ENCODE measurements at regions not wholly inside any gene's neighbourhood (a gene's known extent, or its start where the extent isn't known, plus 50 kb on each side); places are given as distances from the start of the nearest gene placed in this dataset.

DNA sequence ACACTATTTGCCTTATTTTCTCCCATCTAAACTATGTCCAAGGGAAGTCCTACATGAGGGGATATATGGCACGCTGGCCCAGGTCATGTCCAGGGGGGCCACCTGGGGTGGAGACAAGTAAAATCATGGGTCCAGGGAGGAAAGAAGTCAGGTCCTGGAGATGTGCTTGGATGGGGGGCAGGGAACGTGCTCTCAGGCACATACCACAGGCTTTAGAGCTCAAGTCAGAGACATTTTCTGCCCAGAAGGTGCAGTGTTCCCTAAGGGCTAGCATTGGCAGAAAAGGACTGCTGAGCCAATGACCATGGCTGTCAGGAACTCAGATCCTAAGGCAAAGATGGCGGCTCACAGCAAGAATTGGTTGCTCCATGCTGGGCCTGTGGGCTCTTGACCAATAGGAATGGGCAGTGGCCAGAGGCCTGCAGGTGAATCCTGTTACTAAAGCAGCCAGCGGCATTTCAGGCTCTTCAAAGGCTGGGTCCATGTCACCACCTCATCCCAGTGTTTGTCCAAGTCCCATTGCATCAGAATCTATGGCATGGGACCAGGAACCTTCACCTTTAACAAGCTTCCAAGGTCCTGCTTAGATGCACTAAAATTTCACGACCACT, 175.0 kb downstream of the RPLP1 start:
- DNase-seq (ENCODE audit: low spot score): no peak

DNA sequence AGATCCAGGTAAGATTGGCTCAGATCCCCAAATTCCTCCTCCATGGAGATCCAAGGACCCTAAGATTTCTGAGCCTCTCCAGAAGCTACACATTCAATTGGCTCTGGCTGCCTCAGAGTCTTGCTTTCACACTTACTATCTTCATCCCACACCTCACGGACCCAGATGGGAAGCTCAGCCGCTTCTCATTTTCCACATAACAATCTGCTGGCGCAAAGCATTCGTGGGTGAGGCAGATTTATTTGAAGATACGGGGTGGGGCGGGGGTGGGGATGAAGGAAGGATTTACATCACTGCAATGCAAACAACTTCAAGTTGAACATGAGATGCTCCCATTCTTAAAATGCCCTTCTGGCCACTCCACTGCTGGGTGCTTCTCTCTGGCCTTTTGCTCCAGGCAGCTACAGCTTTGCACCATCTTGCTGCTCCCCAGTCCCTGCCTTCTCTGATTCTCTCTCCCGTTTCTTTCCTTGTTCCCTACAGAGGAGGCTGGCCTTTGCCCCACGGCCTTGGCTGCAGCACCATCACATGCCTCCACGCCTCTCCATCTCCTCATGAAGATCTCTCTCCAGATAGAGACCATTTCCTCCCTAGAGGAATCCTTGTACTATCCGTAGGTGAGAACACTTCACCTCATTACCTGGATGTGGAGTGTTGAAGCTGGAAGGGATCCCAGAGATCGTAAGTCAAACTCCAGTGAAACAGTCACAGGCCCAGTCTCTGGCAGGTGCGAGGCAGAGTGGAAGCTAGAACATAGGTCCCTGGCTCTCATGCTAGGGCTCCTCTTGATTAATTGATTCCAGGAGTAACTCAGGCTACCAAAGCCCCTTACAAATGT, 175.9 kb downstream of the RPLP1 start:
- no peak for DNase-seq (ENCODE audit: low spot score)

DNA sequence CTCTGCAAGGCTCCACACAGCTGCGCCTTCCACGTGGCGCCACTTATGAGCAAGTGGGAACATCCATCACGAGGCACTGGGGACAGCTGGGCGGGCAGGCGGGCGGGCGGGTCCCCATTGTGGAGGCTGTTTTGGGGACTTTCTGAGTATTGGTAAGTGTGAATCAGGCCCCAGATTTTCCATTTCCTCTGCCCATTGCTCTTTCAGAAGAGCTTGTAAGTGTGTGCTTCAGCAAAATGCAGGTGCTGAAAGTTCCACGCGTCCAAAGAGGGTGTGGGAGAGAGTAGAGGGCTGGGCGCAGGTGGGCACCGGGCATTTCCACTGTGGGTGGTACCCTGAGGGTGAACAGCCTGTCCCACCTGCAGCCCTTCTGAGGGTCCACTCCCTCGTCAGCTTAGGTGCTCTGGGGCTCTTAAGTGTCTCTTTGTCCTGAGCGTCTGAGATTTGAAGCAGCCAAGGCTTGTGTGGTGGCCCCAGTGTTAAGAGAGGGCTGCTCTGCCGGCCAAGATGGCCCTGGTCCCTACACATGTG, 177.1 kb downstream of the RPLP1 start:
- DNase-seq (ENCODE audit: low spot score): no peak

DNA sequence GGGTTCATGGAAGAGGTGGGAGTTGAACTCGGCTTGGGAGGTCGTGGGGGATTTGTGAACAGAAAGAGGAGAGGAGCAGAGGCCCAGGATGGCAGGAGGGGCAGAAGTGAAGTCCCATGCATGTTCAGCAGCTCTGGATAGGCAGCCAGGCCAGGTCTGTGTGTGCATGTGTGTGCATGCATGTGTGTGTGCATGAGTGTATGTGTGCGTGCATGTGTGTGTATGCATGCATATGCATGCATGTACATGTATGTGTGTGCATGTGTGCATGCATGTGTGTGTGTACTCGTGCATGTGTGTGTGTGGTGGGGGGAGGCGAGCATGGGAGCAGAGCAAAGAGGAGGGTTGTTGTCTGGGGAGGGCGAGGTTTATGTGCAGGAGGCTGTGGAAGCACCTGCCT, 178.4 kb downstream of the RPLP1 start:
- no peak for DNase-seq (ENCODE audit: low spot score)

DNA sequence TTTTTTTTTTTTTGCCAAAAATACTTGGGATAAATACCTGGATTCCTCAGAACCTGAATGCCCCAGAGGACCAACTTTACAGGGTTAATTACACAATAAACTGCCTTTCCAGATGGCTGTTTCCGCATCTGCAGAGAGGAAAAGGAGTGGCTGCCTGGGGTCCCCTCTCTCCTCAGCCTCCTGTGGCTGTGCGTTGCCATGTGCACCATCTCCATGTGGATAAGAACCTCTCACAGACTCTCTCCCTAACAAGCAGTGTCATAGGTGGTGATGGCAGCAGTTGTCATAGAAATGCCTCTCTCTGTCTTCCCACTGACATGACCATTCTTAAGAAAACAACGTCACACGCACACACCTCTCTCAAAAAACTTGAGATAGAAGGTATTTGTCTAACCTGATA, 179.4 kb downstream of the RPLP1 start:
- no peak for DNase-seq (ENCODE audit: low spot score)

DNA sequence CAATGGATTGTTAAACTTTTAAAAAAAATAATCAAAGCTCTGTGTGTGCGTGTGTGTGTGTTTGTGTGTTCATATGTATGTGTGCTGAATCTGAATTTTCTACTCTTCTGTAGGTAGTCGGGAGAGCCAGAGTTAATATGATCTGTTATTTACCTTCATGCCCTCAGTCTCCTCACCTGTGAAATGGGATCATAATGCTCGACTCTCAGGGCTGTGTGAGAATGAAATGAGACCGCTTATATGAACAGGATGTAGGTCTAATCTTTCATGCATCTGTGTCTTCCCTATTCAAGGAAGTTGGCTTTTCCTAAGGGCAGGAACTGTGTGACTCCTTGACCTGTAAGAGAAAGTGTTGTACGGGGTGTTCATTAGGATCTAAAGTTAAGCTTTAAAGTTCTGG, 182.2 kb downstream of the RPLP1 start:
- DNase-seq (ENCODE audit: low spot score): no peak

DNA sequence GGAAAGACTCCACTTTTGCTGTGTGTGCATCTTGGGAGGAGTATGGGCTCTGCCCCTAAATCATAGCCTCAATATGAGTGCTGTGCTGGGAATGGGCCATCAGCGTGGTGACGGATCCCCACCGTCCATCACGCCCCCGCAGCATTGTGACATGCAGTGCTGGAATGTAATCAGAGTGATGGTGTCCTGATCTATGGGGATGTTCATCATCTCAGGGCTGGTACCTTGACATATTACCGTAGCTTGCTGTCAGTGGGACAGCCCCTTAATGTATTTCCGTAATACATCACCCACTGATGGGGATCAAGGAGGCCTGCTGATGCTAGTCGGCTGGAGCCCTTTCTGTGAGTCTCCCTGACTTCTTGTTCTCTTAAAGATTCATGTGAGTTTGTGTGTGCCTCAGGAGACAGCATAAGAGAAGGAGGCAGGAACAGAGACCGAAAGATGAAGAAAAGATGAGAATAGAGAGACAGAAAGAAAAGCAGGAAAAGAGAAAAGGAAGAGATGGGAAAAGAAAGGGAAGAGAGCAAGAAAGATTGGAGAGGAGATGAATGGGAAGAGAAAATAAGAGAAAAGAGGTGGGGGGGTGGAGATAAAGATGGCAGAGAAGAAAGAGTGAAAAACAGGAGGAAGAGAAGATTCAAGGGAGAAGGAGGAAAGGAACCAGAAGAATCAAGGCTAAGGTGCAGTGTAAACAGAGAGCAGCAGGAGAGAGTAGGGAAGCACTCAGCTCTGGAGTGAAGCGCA, 183.7 kb downstream of the RPLP1 start:
- DNase-seq (ENCODE audit: low spot score): no peak

DNA sequence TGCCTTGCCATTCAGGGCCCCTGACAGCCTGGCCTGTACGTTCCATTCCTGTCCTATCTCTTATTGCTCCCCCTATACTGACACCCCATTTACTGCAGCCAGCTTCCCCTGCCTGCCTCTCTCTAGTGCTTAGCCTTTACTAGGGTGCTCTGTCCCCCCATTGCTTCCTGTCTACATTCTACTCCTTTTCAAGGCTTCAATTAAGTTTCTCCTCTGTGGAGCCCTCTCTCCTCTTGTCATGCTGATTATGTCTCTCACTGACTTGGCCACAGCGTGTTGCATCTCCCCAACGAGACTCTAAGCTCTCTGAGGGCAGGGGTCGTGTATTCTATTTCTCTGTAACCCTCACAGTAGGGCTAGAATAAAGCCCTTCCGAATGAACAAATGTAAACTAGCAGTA, 185.2 kb downstream of the RPLP1 start:
- no peak for DNase-seq (ENCODE audit: low spot score)

DNA sequence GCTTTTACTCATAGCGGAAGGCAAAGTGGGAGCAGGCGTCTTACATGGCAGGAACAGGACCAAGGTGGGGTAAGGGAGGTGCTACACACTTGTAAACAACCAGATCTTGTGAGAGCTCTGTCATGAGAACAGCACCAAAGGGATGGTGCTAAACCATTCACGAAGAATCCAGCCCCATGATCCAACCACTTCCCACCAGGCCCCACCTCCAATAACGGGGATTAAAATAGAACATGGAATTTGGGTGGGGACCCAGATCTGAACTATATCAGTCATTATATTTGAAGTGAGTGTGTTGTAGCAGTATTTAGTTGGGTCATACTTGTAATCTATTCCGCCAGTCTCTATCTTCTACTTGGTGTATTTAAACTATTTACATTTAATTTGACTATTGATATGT, 190.9 kb downstream of the RPLP1 start:
- DNase-seq (ENCODE audit: low spot score): no peak

DNA sequence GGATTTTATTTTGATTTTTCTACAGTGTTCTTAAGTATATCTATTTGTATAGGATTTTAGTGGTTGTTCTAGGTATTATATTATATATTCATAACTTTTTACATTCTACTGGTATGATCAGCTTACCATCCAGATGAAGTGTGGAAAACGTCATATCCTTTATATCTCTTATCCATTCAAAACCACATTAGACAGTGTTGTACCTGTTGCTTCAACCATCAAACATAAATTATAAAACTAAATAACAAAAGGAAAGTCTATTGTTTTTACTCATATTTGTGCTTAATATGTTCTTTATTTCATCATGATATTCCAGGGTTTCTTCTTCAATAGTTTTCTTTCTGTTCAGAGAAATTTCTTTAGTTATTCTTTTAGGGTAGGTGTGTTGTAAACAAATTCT, 191.4 kb downstream of the RPLP1 start:
- no peak for DNase-seq (ENCODE audit: low spot score)

DNA sequence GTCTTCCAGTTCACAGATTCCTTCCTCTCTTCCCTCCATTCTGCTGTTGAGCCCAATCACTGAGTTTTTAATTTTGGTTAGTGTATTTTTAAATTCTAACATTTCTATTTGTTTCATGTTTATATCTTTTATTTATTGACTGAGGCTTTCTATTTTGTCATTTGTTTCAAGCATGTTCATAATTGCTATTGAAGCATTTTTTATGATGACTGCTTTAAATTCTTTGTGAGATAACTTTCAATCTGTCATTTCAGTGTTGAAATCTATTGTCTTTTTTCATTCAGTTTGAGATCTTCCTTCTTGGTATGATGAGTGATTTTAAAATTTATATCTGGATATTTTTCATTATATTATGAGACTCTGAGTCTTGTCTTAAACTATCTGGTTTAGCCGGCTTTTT, 192.3 kb downstream of the RPLP1 start:
- DNase-seq (ENCODE audit: low spot score): no peak

DNA sequence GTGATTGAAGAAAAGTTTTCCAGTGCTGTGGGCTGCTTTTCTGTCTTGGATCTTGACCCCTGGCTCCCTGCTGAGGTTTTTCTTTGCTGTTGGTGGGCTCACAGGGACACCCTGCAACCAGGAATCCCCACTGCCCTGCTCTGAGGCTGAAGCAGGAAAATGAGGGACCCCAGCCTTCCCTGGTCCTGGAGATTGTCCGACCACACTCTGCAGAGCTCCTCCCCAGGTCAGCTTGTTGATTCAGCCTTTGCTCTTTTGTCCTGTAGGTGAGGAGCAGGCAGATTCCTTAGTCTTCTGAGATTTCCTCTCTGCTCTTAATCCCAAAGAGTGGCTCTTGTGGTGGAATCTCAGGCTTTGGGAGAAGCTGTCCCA, 194.5 kb downstream of the RPLP1 start:
- no peak for DNase-seq (ENCODE audit: low spot score)

DNA sequence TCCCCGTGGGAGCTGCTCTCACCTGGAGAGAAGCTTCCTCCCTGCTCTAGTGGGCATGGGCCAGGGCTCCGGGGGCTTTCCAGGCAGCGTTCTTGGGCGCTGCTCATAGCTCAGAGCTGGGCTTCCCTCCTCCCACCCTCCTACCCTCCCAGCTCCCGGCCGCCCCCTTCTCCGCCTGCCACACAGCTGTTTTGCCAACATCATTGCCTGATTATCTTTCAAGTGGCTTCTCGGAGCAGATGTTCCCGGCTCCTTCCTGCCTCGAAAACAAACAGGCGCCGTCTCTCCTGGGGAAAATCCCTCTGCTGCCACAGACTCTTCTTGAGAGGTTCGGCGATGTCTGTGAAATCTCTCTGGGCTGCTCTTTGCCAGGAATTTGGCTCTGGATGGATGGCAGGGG, 195.6 kb downstream of the RPLP1 start:
- no peak for DNase-seq (ENCODE audit: low spot score)

DNA sequence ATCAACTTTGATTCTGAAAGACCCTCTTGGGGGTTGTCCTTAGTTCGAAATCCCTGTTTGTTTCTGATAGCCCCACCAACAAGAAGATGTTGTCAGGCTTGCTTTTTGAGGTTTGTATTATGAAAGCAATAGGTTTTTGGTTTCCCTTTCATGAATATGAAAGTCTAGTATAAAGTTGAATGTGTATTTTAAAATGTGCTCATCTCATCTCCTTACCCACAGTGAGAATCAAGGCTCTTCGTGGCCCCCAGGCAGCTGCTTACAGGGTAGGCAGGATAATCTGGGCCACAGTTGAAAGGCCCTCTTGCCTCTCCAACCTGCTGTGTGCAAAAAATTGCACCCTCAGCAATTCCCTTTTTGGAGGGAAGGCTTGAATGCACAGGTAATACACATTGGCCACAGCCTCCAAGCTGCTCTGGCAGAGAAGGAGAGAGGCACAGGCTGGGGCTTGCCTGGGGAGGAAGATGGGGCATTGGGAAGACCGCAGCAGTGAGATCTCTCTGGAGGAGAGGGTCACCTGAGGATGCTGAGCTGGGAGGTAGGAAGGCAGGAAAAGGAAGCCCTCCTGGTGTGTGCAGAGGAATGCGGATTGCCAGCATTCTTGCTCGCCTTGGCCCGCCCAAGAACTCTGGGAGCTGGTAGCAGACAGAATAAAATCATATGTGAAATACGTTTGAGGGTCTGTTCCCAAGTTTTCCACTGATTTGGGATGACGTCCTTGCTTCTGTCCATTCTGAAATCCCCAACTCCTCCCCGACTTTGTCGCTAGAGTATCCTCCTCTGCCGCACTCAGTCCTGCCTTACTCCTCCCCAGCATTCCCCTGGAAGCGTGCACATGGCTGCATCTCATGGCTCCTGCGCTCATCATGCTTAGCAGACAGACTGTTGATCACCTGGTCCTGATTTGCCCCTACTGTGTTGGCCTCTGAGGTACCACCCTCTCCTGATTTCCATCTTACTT, 196.4 kb downstream of the RPLP1 start:
- DNase-seq (ENCODE audit: low spot score): no peak

DNA sequence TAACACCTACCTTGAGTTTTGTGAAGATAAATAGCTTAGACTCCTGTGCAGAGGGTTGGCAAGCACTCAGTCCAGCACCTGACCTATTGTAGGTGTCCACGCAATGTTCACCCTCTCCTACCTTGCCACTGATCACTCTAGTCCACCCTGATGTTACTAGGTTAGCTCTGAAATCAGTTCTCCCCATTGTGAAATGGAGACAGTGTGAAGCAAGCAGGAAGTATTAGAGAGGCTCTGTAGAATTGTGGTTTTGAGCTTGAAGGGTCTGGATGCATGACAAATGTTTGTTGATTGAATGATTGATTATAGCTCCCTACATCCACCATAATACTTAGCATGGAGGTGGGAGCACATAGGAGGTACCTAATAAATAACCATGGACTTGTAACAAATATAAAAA, 199.7 kb downstream of the RPLP1 start:
- no peak for DNase-seq (ENCODE audit: low spot score)

DNA sequence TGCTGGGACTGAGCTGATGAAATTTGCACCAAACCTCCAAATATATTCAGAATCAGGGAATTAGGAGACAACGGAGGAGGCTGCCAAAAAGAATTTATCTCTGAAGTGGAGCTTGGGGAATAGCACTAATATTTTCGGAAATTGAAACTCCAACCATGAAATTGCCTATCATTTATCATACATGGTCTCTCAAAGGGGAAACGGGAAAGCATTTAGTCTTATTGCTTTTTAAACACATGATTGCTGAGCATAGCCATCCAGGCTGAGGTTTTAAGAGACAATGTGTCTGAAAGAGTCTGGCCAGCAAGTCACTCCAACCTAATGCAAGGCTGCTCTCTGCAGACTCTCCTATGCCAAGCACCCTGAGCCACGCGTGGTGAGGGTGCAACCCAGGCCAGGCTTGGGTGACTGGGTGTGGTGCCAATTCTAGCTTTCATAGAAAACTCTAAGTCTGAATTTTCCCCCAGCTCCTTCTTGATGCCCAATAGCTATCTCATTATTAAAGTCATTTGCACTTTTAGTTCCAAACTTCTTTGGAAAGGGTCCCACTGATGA, 200.2 kb downstream of the RPLP1 start:
- no peak for DNase-seq (ENCODE audit: low spot score)

DNA sequence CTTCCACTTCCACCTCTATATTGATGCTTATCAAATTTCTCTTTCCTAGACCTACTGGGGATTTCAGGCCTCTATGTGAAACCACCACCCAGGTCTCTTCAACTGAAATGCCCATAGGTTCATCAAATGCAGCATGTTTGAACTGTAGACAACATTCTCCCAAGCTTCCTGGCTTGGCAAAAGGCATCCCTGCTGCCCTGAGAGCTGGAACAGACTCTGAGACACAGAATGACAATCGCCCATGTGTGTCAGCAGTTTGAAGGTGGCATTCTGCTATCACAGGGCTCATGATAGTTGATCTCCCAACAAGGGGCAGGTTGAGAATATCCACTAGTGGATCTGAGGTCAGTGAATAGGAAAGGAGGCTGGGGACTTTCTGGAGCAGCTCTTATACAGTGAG, 200.7 kb downstream of the RPLP1 start:
- no peak for DNase-seq (ENCODE audit: low spot score)

DNA sequence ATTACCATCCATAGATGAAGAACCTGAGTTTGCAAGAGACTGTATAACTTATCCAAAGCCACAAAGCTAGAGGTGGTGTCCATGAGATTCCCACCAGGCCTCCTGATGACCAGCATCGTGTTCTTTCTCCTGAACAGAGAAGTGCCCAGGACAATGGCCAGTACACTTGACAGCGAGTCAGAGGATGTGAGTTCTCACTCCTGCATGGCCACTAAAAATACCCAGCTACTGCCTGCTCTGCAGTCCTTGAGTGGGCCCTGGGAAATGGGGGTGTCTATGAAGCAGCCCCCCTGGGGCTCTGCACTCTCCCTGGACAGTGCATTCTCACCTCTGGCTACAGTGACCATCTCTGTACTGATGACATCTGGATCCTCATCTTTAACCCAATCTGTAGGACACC, 201.2 kb downstream of the RPLP1 start:
- no peak for DNase-seq (ENCODE audit: low spot score)

DNA sequence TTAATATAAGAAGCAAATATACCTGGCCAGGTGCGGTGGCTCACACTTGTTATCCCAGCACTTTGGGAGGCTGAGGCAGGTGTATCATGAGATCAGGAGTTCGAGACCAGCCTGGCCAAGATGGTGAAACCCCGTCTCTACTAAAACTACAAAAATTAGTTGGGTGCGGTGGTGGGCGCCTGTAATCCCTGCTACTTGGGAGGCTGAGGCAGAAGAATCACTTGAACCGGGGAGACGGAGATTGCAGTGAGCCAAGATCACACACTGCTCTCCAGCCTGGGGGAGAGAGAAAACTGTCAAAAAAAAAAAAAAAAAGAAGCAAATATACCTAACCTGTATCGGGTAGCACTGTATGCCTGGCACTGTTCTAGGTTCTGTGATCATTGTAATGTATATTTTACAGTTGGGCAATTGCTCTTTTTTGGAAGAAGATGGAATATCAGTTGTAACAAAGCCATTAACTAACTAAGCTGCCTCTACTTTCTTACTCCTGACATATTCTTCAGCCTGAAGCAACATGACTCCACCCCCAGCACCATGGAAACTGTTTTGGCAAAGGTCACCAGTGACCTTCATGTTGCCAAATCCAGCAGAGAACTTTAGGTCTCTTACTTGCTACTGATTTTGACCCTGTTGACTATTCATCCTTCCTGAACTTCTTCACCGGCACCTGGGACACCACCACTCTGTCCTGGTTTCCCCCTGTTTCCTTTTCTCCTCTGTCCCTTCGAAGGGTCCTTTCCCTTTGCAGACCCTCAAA, 203.8 kb downstream of the RPLP1 start:
- no peak for DNase-seq (ENCODE audit: low spot score)

DNA sequence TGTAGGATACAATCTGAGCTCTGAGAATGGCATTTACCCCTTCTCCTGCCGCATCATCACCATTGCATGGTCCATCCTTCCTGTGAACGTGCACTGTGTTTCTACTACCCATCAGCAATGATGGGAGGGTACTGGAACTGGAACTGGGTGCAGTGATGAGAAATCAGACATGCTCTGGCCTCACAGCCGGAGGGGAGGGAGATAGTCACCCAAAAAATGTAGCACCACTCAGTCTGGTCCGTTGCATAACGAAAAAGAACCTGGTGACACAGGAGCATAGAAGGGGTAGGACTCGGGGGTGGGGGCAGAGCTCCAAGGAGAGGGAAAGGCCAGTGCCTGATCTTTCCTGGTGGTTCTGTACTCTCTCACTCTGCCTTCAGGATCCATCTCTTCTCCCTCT, 205.0 kb downstream of the RPLP1 start:
- no peak for DNase-seq (ENCODE audit: low spot score)

DNA sequence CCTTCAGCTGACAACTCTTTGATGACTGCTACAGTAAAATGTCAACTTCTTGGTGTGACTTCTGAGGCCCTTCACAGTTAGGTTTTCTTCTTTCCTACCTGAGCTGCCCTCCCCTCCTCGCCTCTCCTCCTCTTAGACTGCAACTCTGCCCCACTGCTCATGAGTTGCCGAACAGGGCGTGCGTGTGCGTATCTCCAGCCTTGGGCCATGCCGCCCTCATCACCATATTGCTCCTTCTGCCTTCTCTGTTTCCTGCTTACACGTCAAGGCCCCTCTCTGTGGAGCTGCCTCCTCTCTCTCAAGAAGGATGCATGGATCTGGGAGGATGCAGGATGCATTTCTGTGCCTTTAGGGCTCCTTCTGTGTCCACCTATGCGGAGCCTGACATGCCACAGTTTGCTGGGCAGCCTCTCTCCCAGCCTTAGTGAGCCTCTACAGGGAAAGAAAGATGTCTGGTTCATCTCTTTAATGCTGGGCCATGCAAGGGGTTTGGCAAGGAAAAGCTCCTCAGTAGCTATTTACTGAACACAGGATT, 205.9 kb downstream of the RPLP1 start:
- no peak for DNase-seq (ENCODE audit: low spot score)
